Mesenchymal stem cell (in vitro differentiated cells and primary cell): ENCODE measurements at regions not wholly inside any gene's neighbourhood (a gene's known extent, or its start where the extent isn't known, plus 50 kb on each side); places are given as distances from the start of the nearest gene placed in this dataset.

ENCODE experiments used
- DNase-seq: peaks from one replicate; pipeline ENCODE4 v3.0.0-alpha.2; 2013
- H2AFZ ChIP-seq: one replicate; pipeline ENCODE4 v1.6.1; 2013; ENCODE audit warnings: low read depth, mild to moderate bottlenecking, control low read depth, inconsistent platforms, low read length, moderate library complexity
- H2AK5ac ChIP-seq: 2 replicates; pipeline ENCODE4 v1.6.1; 2013; ENCODE audit warnings: low read length, moderate library complexity, mild to moderate bottlenecking, inconsistent platforms; ENCODE audit not compliant: severe bottlenecking
- H2BK120ac ChIP-seq: one replicate; pipeline ENCODE4 v1.6.1; 2013; ENCODE audit warnings: low read depth, mild to moderate bottlenecking, inconsistent platforms, low read length, moderate library complexity
- H2BK12ac ChIP-seq, 2 experiments: one replicate each; pipeline ENCODE4 v1.6.1; 2013; ENCODE audit warnings: inconsistent platforms in 2 of 2, low read length in 2 of 2, mild to moderate bottlenecking in 2 of 2, moderate library complexity in 2 of 2, control low read depth in 1 of 2
- H2BK15ac ChIP-seq: one replicate; pipeline ENCODE4 v1.6.1; 2013; ENCODE audit warnings: mild to moderate bottlenecking, low read depth, inconsistent platforms; ENCODE audit not compliant: poor library complexity, severe bottlenecking
- H2BK5ac ChIP-seq: 2 replicates; pipeline ENCODE4 v1.6.1; 2013; ENCODE audit warnings: low read depth, mild to moderate bottlenecking, low read length, control low read depth, inconsistent platforms; ENCODE audit not compliant: poor library complexity, severe bottlenecking
- H3K14ac ChIP-seq, 2 experiments: one replicate each; pipeline ENCODE4 v1.6.1; 2013; ENCODE audit warnings: inconsistent platforms in 2 of 2, low read length in 2 of 2, control low read depth in 1 of 2, mild to moderate bottlenecking in 1 of 2, moderate library complexity in 1 of 2
- H3K18ac ChIP-seq, 2 experiments: one replicate each; pipeline ENCODE4 v1.6.1; 2013; ENCODE audit warnings: inconsistent platforms in 2 of 2, low read length in 2 of 2, control low read depth in 1 of 2, low read depth in 1 of 2, mild to moderate bottlenecking in 1 of 2
- H3K23ac ChIP-seq, 2 experiments: one replicate each; pipeline ENCODE4 v1.6.1; 2013; ENCODE audit warnings: inconsistent platforms in 2 of 2, low read length in 2 of 2, mild to moderate bottlenecking in 2 of 2, moderate library complexity in 2 of 2, control low read depth in 1 of 2
- H3K27ac ChIP-seq: 2 replicates; pipeline ENCODE4 v1.5.1; 2013; ENCODE audit warnings: mild to moderate bottlenecking, moderate library complexity, low read length, control low read depth, inconsistent platforms; ENCODE audit not compliant: poor library complexity, severe bottlenecking
- H3K27me3 ChIP-seq, 2 experiments: 2 replicates each; pipeline versions ENCODE4 v1.6.1 to v1.7.0; 2013; ENCODE audit warnings: low read length in 2 of 2, mild to moderate bottlenecking in 2 of 2, moderate library complexity in 2 of 2, control low read depth in 1 of 2, inconsistent platforms in 1 of 2; ENCODE audit not compliant: control insufficient read depth in 1 of 2, insufficient read depth in 1 of 2
- H3K36me3 ChIP-seq, 2 experiments: 2 replicates each; pipeline versions ENCODE4 v1.6.1 to v1.7.0; 2013; ENCODE audit warnings: low read length in 2 of 2, control low read depth in 1 of 2, inconsistent platforms in 1 of 2, low read depth in 1 of 2, mild to moderate bottlenecking in 1 of 2; ENCODE audit not compliant: insufficient read depth in 2 of 2, control insufficient read depth in 1 of 2
- H3K4ac ChIP-seq, 2 experiments: one replicate each; pipeline ENCODE4 v1.6.1; 2013; ENCODE audit warnings: inconsistent platforms in 2 of 2, low read length in 2 of 2, mild to moderate bottlenecking in 2 of 2, moderate library complexity in 2 of 2, control low read depth in 1 of 2, low read depth in 1 of 2
- H3K4me1 ChIP-seq: 2 replicates; pipeline ENCODE4 v1.6.1; 2013; ENCODE audit warnings: low read depth, low read length, control low read depth; ENCODE audit not compliant: control insufficient read depth, insufficient read depth
- H3K4me2 ChIP-seq: 2 replicates; pipeline ENCODE4 v1.6.1; 2013; ENCODE audit warnings: low read length, mild to moderate bottlenecking, inconsistent platforms; ENCODE audit not compliant: poor library complexity, severe bottlenecking
- H3K4me3 ChIP-seq, 2 experiments: 2 replicates each; pipeline versions ENCODE4 v1.5.1 to v1.7.0; 2013; ENCODE audit warnings: low read length in 2 of 2, mild to moderate bottlenecking in 2 of 2, control low read depth in 1 of 2, low read depth in 1 of 2; ENCODE audit not compliant: insufficient read depth in 1 of 2
- H3K79me1 ChIP-seq: replicated peaks from 2 replicates; pipeline ENCODE4 v1.6.1; 2013; ENCODE audit warnings: mild to moderate bottlenecking, control low read depth, low read length, inconsistent platforms; ENCODE audit not compliant: poor library complexity, severe bottlenecking
- H3K9ac ChIP-seq: 2 replicates; pipeline ENCODE4 v1.7.0; 2013; ENCODE audit warnings: mild to moderate bottlenecking, low read length, moderate library complexity
- H3K9me3 ChIP-seq: 2 replicates; pipeline ENCODE4 v1.7.0; 2013; ENCODE audit warnings: mild to moderate bottlenecking, low read length; ENCODE audit not compliant: control insufficient read depth
- H4K8ac ChIP-seq: one replicate; pipeline ENCODE4 v1.6.1; 2013; ENCODE audit warnings: inconsistent platforms, mild to moderate bottlenecking, low read length, moderate library complexity
- H4K91ac ChIP-seq: one replicate; pipeline ENCODE4 v1.6.1; 2013; ENCODE audit warnings: mild to moderate bottlenecking, low read length, inconsistent platforms
- WGBS: methylation state at CpG from one replicate; pipeline ENCODE4 v1.1.7; 2013; ENCODE audit warnings: mixed read lengths; 5-methylcytosine and 5-hydroxymethylcytosine counted together

DNA sequence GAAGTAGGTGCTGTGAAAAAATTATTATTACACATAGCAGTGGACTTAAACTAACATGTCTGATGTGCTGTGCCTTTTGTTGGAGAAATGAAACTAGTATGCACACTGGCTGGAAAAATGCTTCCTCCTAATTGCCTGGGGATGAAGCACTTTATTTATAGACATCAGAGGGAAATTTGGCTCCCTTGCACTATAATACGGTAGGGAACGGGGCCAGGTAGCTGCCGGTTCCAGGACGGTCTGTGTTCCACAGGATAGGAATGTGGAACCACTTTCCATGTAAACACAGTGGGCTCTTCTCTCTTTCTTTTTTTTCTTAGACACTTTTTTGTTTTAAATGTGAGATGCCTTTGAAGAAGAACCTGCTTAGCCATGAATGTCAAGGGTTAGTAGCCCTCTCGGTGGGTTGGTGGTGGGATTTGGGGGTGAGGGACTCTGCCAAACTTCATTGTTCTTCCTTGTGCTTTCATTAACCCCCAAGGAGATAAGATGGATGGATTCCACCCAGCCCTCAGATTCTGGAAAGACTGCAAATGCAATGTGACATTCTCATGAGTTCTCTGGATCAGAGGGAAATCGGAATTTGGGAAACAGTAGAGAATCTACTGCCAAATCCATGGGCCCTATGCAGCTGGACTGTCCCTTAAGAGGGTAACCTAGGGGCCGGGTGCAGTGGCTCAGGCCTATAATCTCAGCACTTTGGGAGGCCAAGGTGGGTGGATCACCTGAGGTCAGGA lies 58.0 kb upstream of the GSC start:
- WGBS = 73% methylated on average over 6 of the region's 7 CpGs
- Histone ChIP-seq H2BK5ac (no peak overlapping the region), H2AFZ (no peak overlapping the region), H3K27me3 (peaks cover 0 to 36% of the 10 kb centered on the region in 2 experiments), H3K36me3 (no peaks in the 10 kb centered on the region), H4K91ac (no peak overlapping the region), H3K27ac (no peak overlapping the region), H3K4me3 (no peak overlapping the region), H3K9ac (no peak overlapping the region), H3K79me1 (no peaks in the 10 kb centered on the region), H4K8ac (no peak overlapping the region), H3K4me2 (no peak overlapping the region), H3K9me3 (peaks cover 5% of the 10 kb centered on the region), H3K4me1 (no peaks in the 10 kb centered on the region), H2BK120ac (no peak overlapping the region), H3K4ac (no peak overlapping the region), H2BK12ac (no peak overlapping the region), H2BK15ac (no peak overlapping the region), H3K23ac (no peak overlapping the region), H2AK5ac (no peak overlapping the region), H3K14ac (no peak overlapping the region), H3K18ac (no peak overlapping the region)
- no peak for DNase-seq

- Histone ChIP-seq H2BK120ac (no peak overlapping the region), H4K8ac (no peak overlapping the region), H3K4ac (no peak overlapping the region), H2BK15ac (no peak overlapping the region), H2BK5ac (no peak overlapping the region), H2AFZ (no peak overlapping the region), H3K4me2 (no peak overlapping the region), H3K79me1 (no peaks in the 10 kb centered on the region), H3K4me1 (no peaks in the 10 kb centered on the region), H3K9ac (no peak overlapping the region), H2BK12ac (no peak overlapping the region), H3K23ac (no peak overlapping the region), H3K14ac (no peak overlapping the region), H3K4me3 (no peak overlapping the region), H2AK5ac (no peak overlapping the region), H3K36me3 (no peaks in the 10 kb centered on the region), H4K91ac (no peak overlapping the region), H3K18ac (no peak overlapping the region), H3K27ac (no peak overlapping the region), H3K27me3 (peaks cover 0 to 47% of the 10 kb centered on the region in 2 experiments), H3K9me3 (peaks cover 5% of the 10 kb centered on the region)
- WGBS = 70% methylated on average over 4 of the region's 4 CpGs
- DNase-seq = no peak
Measured at GRCh38 chr14:94826774-94827173, 56.9 kb upstream of the GSC start.

DNA sequence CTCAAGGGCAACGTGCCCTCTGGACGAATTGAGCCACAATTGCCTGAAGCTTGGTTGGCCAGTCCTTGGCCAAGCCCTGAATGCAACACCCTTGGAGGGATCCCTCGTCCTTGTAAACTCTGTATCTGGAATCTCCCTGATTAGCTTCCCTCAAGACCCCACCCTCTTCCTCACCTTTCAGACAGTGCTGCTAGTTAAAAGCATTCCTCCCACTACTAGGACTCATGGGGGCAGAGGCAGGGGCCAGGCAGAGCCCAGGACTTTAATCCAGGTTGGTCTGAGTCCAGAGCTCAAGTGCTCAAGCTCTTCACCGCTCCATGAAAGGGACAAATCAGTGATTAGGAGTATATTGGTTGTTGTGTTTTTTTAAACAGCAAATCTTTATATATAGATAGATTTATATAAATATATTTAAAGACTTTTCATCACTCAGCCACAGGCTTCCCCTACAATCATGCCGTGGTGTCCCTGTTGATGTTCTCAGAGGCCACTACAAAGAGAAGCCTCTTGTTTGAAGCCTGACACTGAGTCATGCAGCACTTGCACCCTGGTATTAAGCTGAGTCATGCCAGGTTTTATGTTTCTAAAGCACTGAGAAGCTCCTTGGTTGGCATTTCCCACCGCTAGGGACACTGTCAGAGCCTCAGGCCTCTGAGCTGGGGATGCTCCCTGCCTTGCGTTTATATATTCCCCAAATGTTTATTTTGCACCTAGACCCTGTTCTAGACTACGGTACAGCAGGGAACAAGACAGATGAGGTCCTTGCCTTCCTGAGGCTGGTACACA lies 53.8 kb upstream of the GSC start:
- Histone ChIP-seq H2BK15ac (no peak overlapping the region), H2BK5ac (no peak overlapping the region), H3K9ac (no peak overlapping the region), H3K27me3 (peaks cover 4 to 56% of the 10 kb centered on the region in 2 experiments), H2BK120ac (no peak overlapping the region), H3K4me2 (no peak overlapping the region), H2AFZ (no peak overlapping the region), H3K14ac (no peak overlapping the region), H3K18ac (no peak overlapping the region), H2BK12ac (no peak overlapping the region), H3K4me1 (no peaks in the 10 kb centered on the region), H3K9me3 (peaks cover 5% of the 10 kb centered on the region), H4K8ac (no peak overlapping the region), H3K4me3 (no peak overlapping the region), H3K4ac (no peak overlapping the region), H3K36me3 (no peaks in the 10 kb centered on the region), H3K27ac (no peak overlapping the region), H2AK5ac (no peak overlapping the region), H3K79me1 (no peaks in the 10 kb centered on the region), H4K91ac (no peak overlapping the region), H3K23ac (no peak overlapping the region)
- WGBS = 69% methylated on average over 7 of the region's 8 CpGs
- DNase-seq = no peak

- Histone ChIP-seq H3K23ac (no peak overlapping the region), H3K36me3 (no peaks in the 10 kb centered on the region), H3K9ac (no peak overlapping the region), H4K91ac (no peak overlapping the region), H2BK120ac (no peak overlapping the region), H2BK15ac (no peak overlapping the region), H3K18ac (no peak overlapping the region), H2BK5ac (no peak overlapping the region), H3K14ac (no peak overlapping the region), H3K4me1 (no peaks in the 10 kb centered on the region), H2AFZ (no peak overlapping the region), H3K4me2 (no peak overlapping the region), H3K4me3 (no peak overlapping the region), H3K9me3 (peaks cover 5% of the 10 kb centered on the region), H2BK12ac (no peak overlapping the region), H3K79me1 (no peaks in the 10 kb centered on the region), H4K8ac (no peak overlapping the region), H3K27ac (no peak overlapping the region), H2AK5ac (no peak overlapping the region), H3K27me3 (peaks cover 4 to 52% of the 10 kb centered on the region in 2 experiments), H3K4ac (no peak overlapping the region)
- DNase-seq = no peak
- 84% methylated on average over 4 of the region's 4 CpGs for WGBS
Measured at GRCh38 chr14:94821705-94822104, 51.8 kb upstream of the GSC start.
